Activated CD8-positive, alpha-beta memory T cell treated with anti-CD3 and anti-CD28 coated beads, Interleukin-2, amount 10 ng/mL, durations not matched to agents 7 days and 5 days (primary cell): ENCODE measurements at regions not wholly inside any gene's neighbourhood (a gene's known extent, or its start where the extent isn't known, plus 50 kb on each side); places are given as distances from the start of the nearest gene placed in this dataset.

Source experiments
- ATAC-seq: fragments of 150-1000 bp; cut with Tn5 transposase; one replicate; pipeline ENCODE4 v1.10.0; 2021; ENCODE audit warnings: moderate library complexity
- CTCF ChIA-PET: fragments of 350-600 bp; sonication (Branson Sonifier 250); formaldehyde crosslinking; loops from one replicate; lab custom pipeline; 2021; ENCODE audit warnings: antibody characterized with exemption; lab: Charles Lee
- DNase-seq: peaks from one replicate; pipeline ENCODE4 v3.0.0-alpha.2; 2020
- H3K27ac Mint-ChIP-seq: one replicate; pipeline ENCODE4 v1.8.0; 2021; ENCODE audit warnings: mild to moderate bottlenecking, mixed read lengths
- H3K27me3 Mint-ChIP-seq: one replicate; pipeline ENCODE4 v1.8.0; 2021; ENCODE audit warnings: mixed read lengths
- H3K36me3 Mint-ChIP-seq: one replicate; pipeline ENCODE4 v1.8.0; 2021; ENCODE audit warnings: mild to moderate bottlenecking, mixed read lengths
- H3K4me1 Mint-ChIP-seq: one replicate; pipeline ENCODE4 v1.8.0; 2021; ENCODE audit warnings: mixed read lengths
- H3K4me3 Mint-ChIP-seq: one replicate; pipeline ENCODE4 v1.8.0; 2021; ENCODE audit warnings: mild to moderate bottlenecking, moderate library complexity, mixed read lengths
- H3K9me3 Mint-ChIP-seq: one replicate; pipeline ENCODE4 v1.8.0; 2022; ENCODE audit warnings: low read depth, mixed read lengths

DNA sequence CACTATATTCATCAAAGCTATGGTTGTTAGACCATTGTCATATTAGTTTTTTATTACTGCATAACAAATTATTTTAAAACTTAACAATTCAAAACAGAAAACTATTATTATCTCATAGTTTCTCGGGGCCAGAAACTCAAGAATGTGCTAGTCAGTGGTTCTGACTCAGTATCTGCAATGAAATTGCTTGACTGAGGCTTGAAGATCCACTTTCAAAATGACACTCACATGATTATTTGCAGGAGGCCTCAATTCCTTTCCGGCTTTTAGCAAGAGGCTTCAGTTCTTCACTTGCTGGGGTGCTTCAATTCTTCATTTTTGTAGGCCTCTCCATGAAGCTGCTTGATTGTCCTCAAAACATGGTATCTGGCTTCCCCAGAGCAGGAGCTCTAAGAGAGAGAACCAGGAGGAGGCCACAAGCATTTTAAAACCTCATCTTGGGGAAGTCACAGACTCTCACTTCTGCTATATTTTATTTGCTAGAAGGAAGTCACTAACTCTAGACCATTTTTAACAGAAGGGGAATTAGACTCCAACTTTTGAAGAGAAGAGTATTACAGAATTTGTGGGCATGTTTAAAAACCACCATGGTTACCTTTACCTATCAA is 383.7 kb downstream of the MFSD1 start:
- Mint-ChIP-seq H3K4me3 (no peak overlapping the region), H3K4me1 (no peaks in the 10 kb centered on the region), H3K9me3 (no peaks in the 10 kb centered on the region), H3K27ac (no peak overlapping the region), H3K36me3 (no peaks in the 10 kb centered on the region), H3K27me3 (no peaks in the 10 kb centered on the region)
- no peak for ATAC-seq
- no peak for DNase-seq
- CTCF ChIA-PET = no interaction called here

DNA sequence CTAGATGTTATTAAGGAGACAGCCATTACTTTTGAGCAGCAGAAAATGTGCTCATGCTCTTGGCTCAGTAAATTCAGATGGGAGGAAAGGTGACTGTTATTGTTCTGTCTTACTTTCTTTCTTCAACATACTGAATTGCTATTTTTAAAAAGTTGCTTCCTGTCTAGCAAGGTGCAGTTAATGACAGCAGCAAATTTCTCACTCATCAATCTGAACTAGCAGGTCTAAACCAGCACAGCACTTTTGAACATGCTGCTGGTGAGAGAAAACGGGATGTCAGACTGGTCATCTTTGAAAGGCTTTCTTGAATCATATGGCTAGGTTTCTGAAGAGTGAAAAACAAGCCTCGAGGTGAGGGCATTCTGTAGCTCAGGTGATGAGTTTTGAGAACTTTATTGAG is 384.7 kb downstream of the MFSD1 start:
- Mint-ChIP-seq H3K9me3 (no peaks in the 10 kb centered on the region), H3K4me1 (no peaks in the 10 kb centered on the region), H3K4me3 (no peak overlapping the region), H3K27me3 (no peaks in the 10 kb centered on the region), H3K36me3 (no peaks in the 10 kb centered on the region), H3K27ac (no peak overlapping the region)
- ATAC-seq = no peak
- CTCF ChIA-PET = no interaction called here
- no peak for DNase-seq

DNA sequence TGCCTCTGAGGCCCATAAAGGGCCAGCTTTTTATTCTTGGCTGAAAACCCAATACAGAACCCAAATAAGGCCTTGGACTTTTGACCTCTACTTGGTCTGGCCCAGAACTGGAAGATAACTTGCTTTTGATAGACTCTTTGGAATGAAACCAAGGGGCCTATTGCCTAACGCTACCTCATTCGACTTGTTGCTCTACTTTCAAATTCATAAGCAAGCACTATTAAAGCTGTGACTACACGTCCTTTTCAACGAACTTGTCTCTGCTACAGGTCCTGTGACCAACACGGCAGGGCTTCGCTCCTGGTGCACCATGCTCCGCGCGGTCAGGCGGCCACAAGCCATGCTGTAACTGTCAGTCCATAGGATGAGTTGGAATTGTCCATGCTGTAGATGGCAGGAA is 385.4 kb downstream of the MFSD1 start:
- CTCF ChIA-PET = interaction anchor here (0.8 kb wide), 1 partner anchor 10 kb away, joined by 4 read pairs; no protein-coding TSS in a partner anchor
- DNase-seq = no peak
- H3K4me3 Mint-ChIP-seq = no peak overlapping the region
- no peak for ATAC-seq
- H3K9me3 Mint-ChIP-seq = no peaks in the 10 kb centered on the region
- H3K27ac Mint-ChIP-seq = no peak overlapping the region
- H3K4me1 Mint-ChIP-seq = no peaks in the 10 kb centered on the region
- H3K27me3 Mint-ChIP-seq = no peaks in the 10 kb centered on the region
- H3K36me3 Mint-ChIP-seq = no peaks in the 10 kb centered on the region

DNA sequence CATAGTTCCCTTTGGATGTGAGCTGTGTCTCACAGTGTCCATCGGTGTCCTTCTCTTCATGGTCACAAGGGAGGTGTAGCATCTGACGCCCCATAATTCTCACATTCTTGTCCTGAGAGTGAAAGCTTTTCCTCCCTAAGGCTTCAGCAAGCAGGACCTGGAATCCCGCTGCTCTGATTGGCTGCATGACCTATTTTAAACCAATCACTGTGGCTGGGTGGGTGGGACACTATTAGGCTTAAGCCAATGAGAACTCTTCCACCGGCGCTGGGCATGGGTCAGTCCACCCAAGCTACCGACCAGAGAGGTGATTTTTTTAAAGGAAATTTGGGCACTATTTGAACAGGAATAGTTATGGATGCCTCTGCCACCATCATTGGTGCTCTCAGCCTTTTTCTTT is 385.9 kb downstream of the MFSD1 start:
- H3K9me3 Mint-ChIP-seq = no peaks in the 10 kb centered on the region
- no peaks in the 10 kb centered on the region for H3K27me3 Mint-ChIP-seq
- no peak overlapping the region for H3K4me3 Mint-ChIP-seq
- ATAC-seq = no peak
- H3K36me3 Mint-ChIP-seq = no peaks in the 10 kb centered on the region
- CTCF ChIA-PET = interaction anchor here (0.8 kb wide), 1 partner anchor 10 kb away, joined by 4 read pairs; no protein-coding TSS in a partner anchor
- DNase-seq = no peak
- H3K27ac Mint-ChIP-seq = no peak overlapping the region
- no peaks in the 10 kb centered on the region for H3K4me1 Mint-ChIP-seq

DNA sequence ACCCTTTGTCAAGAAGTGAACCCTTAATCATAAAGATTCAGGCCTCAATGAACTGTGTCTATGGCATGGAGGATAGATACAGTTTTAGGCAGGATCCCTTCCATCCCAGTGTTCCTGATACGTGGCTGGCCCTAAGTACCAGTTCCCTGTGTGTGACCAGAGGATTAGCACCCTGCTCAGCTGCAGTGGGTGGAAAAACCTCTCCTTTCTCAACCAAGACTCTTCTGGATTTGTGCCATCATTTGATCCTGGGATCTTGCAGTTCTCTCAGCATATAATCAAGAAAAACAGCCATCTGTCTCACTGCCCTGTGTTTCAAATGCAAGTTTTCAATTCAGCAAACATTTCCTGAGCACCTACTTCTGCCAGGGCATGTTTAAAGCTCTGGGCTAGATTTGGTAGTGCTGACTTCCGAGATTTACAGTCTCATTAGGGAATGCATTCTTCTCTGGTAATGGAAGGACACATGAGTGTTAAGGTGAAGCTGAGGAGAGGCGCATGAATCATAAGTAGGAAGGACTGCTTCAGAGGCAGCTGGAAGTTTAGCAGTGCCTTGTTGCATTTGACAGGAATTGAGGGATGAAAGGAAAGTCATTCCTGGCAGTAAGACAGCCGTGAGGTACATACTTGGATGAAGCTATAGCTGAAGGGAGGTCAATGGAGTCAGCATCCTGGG is 388.3 kb downstream of the MFSD1 start:
- H3K4me1 Mint-ChIP-seq = no peaks in the 10 kb centered on the region
- H3K27ac Mint-ChIP-seq = no peak overlapping the region
- no peak overlapping the region for H3K4me3 Mint-ChIP-seq

DNA sequence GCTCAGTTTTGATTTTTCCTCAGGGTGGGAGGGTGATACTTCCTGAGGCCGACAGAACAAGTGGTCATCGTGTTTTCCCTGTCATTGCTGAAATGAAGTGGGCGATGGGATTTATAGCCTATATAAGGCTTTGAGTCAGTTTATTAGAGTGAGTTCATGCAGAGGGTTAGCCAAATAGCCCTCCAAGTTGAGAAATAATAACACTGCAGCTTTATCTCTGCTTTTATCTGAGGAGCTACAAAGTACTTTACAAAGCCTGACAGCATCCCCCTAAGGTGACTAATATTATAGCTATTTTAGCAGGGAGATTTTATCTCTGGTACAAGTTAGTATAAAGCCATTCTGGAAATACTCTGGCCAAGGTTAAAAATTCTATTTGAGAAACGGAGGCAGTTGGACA is 389.6 kb downstream of the MFSD1 start:
- H3K27me3 Mint-ChIP-seq = no peaks in the 10 kb centered on the region
- no peak for DNase-seq
- no peak overlapping the region for H3K27ac Mint-ChIP-seq
- CTCF ChIA-PET = no interaction called here
- H3K4me1 Mint-ChIP-seq = no peaks in the 10 kb centered on the region
- H3K36me3 Mint-ChIP-seq = no peaks in the 10 kb centered on the region
- no peaks in the 10 kb centered on the region for H3K9me3 Mint-ChIP-seq
- ATAC-seq = no peak
- no peak overlapping the region for H3K4me3 Mint-ChIP-seq

More for the DNA sequence above, 388.3 kb downstream of the MFSD1 start:
- no peak for ATAC-seq
- Mint-ChIP-seq H3K9me3 (no peaks in the 10 kb centered on the region), H3K27me3 (no peaks in the 10 kb centered on the region), H3K36me3 (no peaks in the 10 kb centered on the region)
- CTCF ChIA-PET = interaction anchor here (1.4 kb wide), 1 partner anchor 70 kb away, joined by 3 read pairs; no protein-coding TSS in a partner anchor
- no peak for DNase-seq

DNA sequence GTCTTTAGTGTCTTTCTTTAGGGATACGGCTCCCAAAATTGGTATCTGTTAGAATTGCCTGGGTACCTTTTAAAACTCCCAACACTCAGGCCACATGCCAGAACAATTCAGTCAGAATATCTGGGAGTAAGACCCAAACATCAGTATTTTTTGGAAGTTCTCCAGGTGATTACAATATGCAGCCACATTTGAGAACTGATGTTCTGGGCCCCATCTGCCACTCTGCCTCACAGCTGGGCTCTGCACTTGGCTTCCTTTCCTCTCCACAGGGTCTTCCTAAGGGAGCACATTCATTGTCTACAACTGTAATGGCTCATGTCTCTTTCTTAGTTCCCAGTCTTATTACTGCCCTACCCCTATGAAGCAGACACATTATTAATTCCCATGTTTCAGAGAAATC is 394.5 kb downstream of the MFSD1 start:
- H3K27ac Mint-ChIP-seq = no peak overlapping the region
- no peaks in the 10 kb centered on the region for H3K9me3 Mint-ChIP-seq
- H3K27me3 Mint-ChIP-seq = no peaks in the 10 kb centered on the region
- H3K36me3 Mint-ChIP-seq = no peaks in the 10 kb centered on the region
- no peaks in the 10 kb centered on the region for H3K4me1 Mint-ChIP-seq
- CTCF ChIA-PET = no interaction called here
- H3K4me3 Mint-ChIP-seq = no peak overlapping the region
- DNase-seq (no peak), ATAC-seq (no peak)

DNA sequence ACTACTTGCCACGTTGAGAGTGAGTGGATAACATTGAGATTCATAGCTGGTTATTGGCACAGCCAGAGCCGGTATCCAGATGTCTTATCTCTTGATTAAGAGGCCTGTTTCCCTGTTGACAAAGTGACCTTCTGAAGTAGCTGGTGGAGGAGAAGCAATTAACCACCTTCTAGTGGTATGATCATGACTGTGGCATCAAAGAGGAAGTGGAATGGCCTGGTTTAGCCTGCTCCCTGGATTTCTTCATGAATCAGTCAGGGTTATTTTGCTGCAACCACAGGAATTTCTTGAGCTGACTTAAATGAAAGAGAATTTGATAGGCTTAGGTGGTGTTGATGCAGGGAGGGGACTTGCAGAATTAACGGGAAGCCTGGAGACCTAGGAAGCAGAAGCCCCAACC is 398.3 kb downstream of the MFSD1 start:
- CTCF ChIA-PET = no interaction called here
- no peaks in the 10 kb centered on the region for H3K4me1 Mint-ChIP-seq

DNA sequence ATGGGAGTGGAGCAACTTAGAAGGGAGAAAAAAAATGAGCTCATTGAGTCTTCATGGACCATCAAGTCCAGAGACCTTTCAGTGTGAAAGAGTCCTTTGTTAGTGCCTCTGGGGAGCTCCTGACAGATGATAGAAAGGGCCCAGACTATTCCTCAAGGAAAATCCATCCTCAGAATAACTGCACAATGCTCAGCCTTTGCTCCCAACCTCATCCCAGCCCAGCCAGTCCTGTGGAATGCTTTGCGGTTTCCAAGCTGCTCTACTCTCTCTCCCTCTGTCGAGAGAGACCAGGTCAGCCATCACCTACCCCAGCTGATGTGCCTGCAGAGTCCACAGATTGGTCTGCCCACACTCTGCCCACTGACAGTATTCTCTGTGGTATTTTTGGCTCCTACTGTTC is 406.2 kb downstream of the MFSD1 start:
- no peaks in the 10 kb centered on the region for H3K9me3 Mint-ChIP-seq

More for the DNA sequence above, 398.3 kb downstream of the MFSD1 start:
- ATAC-seq (no peak), DNase-seq (no peak)
- Mint-ChIP-seq H3K27ac (no peak overlapping the region), H3K4me3 (no peak overlapping the region), H3K27me3 (no peaks in the 10 kb centered on the region), H3K36me3 (no peaks in the 10 kb centered on the region), H3K9me3 (no peaks in the 10 kb centered on the region)

DNA sequence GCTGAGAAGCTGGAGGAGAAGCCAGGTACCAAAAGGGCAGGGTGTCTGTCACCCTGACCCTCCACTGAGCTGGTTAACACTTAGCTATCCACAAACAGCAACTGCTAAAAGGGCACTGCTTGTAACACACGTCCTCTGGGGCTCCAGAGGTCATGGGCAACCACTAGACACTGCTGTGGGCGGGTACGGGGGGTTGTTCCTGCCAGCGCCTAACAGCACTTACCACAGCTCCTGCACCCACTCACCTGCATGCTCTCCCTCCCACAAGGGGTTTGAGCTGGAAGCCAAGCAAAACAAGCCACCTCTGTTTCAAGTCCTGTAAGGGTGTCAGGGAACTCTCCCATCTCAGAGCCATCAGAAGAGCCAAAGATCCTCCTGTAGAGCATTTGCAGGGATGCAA is 407.6 kb downstream of the MFSD1 start:
- Mint-ChIP-seq H3K27me3 (no peaks in the 10 kb centered on the region), H3K36me3 (no peaks in the 10 kb centered on the region), H3K27ac (no peak overlapping the region), H3K4me3 (no peak overlapping the region), H3K9me3 (no peaks in the 10 kb centered on the region), H3K4me1 (no peaks in the 10 kb centered on the region)
- CTCF ChIA-PET = no interaction called here
- DNase-seq = no peak
- ATAC-seq = no peak

More for the DNA sequence above, 406.2 kb downstream of the MFSD1 start:
- H3K27ac Mint-ChIP-seq = no peak overlapping the region
- DNase-seq (no peak), ATAC-seq (no peak)
- H3K27me3 Mint-ChIP-seq = no peaks in the 10 kb centered on the region
- CTCF ChIA-PET = no interaction called here
- H3K4me3 Mint-ChIP-seq = no peak overlapping the region
- H3K4me1 Mint-ChIP-seq = no peaks in the 10 kb centered on the region
- H3K36me3 Mint-ChIP-seq = no peaks in the 10 kb centered on the region

DNA sequence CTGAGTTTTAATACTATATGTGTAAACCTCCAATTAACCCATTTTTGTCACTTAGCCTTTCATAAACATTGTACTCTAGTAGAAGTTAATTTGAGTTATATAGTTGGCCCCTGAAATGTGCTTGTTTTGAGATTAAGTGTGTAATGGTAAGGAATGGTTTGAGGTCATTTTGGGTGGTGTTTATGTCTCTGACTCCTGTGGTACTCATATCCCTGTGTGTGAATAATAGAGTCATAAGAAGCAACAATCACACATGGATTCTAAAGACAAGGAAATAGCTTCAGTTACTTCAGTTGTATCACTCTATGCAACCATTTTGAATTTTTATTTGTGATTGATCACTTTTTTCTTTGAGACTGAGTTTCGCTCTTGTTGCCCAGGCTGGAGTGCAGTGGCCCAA is 408.5 kb downstream of the MFSD1 start:
- CTCF ChIA-PET = no interaction called here
- ATAC-seq = no peak
- H3K4me3 Mint-ChIP-seq = no peak overlapping the region

DNA sequence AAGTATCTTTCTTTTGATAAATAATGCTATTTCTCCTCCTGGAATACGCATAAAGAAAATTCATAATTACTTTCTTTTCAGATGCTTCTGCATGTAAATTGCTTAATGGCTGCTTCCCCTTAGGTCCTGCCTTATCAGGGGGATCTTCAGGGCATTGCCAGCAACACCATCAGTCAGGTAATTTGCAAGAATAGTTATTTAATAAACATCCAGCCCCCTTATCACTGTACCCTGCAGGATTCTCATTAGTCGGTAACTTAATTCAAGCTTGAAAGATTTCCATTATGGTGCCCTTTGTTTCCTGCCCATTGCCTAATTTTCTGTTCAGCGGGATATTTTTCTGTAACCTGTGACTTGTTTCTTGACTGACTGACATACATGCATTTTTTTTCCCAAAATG is 414.5 kb downstream of the MFSD1 start:
- H3K9me3 Mint-ChIP-seq = no peaks in the 10 kb centered on the region
- no peak for ATAC-seq
- no peak for DNase-seq
- CTCF ChIA-PET = no interaction called here
- H3K4me1 Mint-ChIP-seq = no peaks in the 10 kb centered on the region
- no peak overlapping the region for H3K27ac Mint-ChIP-seq
- no peak overlapping the region for H3K4me3 Mint-ChIP-seq
- no peaks in the 10 kb centered on the region for H3K27me3 Mint-ChIP-seq
- no peaks in the 10 kb centered on the region for H3K36me3 Mint-ChIP-seq

More for the DNA sequence above, 408.5 kb downstream of the MFSD1 start:
- no peak for DNase-seq
- H3K27me3 Mint-ChIP-seq = no peaks in the 10 kb centered on the region
- H3K36me3 Mint-ChIP-seq = no peaks in the 10 kb centered on the region
- H3K4me1 Mint-ChIP-seq = no peaks in the 10 kb centered on the region
- no peak overlapping the region for H3K27ac Mint-ChIP-seq
- no peaks in the 10 kb centered on the region for H3K9me3 Mint-ChIP-seq

DNA sequence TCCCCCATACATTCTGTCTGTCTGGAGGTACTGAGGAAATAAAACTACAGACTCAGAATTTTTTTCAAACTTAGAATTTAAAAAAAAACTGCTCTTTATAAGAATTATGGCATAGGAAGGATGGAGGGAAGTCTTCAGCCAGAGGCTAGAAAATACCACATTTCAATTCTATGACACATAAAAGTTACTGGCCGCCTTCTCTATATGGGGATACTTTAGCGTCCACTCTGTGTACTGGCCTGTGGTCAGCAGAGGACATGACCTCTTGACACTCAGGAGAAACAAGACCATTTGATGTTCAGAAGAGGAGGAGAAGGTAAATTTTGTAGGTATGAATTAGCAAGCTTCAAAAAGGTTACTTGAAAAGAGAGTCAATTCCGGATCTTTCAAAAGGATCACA is 417.4 kb downstream of the MFSD1 start:
- Mint-ChIP-seq H3K4me3 (no peak overlapping the region), H3K36me3 (no peaks in the 10 kb centered on the region), H3K4me1 (no peaks in the 10 kb centered on the region), H3K27ac (no peak overlapping the region), H3K27me3 (no peaks in the 10 kb centered on the region), H3K9me3 (no peaks in the 10 kb centered on the region)
- ATAC-seq (no peak), DNase-seq (no peak)
- CTCF ChIA-PET = no interaction called here

DNA sequence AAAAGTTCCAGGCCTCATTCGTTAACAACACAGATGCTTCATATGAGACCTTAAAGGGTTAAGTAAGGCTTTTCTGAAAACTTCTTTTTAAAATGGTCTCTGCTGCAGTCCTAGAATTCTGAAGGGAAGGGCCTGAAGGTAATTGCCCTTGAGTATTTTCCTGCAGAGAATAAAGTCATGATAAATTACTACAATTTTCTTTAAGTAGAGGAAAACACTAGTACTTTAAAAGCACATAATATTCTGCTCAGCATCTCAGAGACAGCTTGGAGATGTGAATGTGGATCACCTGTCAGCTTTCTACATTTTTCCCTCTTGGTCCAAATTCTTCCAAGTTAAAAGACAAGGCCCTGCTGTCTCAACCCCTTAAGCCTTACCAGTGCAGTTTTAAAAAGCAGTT is 419.5 kb downstream of the MFSD1 start:
- no peak overlapping the region for H3K4me3 Mint-ChIP-seq
- no peak overlapping the region for H3K27ac Mint-ChIP-seq
- H3K36me3 Mint-ChIP-seq = no peaks in the 10 kb centered on the region
- CTCF ChIA-PET = no interaction called here
- H3K9me3 Mint-ChIP-seq = no peaks in the 10 kb centered on the region
- no peak for DNase-seq
- no peaks in the 10 kb centered on the region for H3K4me1 Mint-ChIP-seq
- H3K27me3 Mint-ChIP-seq = no peaks in the 10 kb centered on the region
- no peak for ATAC-seq
